T-helper 2 cell (primary cell): ENCODE measurements at regions not wholly inside any gene's neighbourhood (a gene's known extent, or its start where the extent isn't known, plus 50 kb on each side); places are given as distances from the start of the nearest gene placed in this dataset.
A peak's percentile ranks its signal among the peaks of the same experiment; 100 is the strongest.

Experiments
- DNase-seq, 5 experiments: peaks; one replicate each; pipeline versions ENCODE4 v3.0.0 to v3.0.0-alpha.2; 2012 to 2022

- no peak for DNase-seq
These were observed 113.0 kb upstream of the FGF3 start for GRCh38 chr11:69931994-69932910.

- no peak for DNase-seq
These were observed 115.8 kb upstream of the FGF3 start for GRCh38 chr11:69934861-69935494.

GRCh38 chr11:69935941-69936505 lies 116.8 kb upstream of the FGF3 start:
- no peak for DNase-seq

GRCh38 chr11:69936771-69937170 lies 117.6 kb upstream of the FGF3 start:
- no peak for DNase-seq

- DNase-seq, result no peak
These were observed 119.0 kb upstream of the FGF3 start for GRCh38 chr11:69938206-69938605.

- DNase-seq, result no peak
These were observed 120.5 kb upstream of the FGF3 start for GRCh38 chr11:69939551-69940245.

- DNase-seq, result no peak
These were observed 121.0 kb upstream of the FGF3 start for GRCh38 chr11:69940246-69940610.

- DNase-seq, result no peak
These were observed 122.5 kb upstream of the FGF3 start for GRCh38 chr11:69941546-69942332.

GRCh38 chr11:69942333-69942820 lies 123.2 kb upstream of the FGF3 start:
- DNase-seq, result no peak

GRCh38 chr11:69943066-69943465 lies 123.8 kb upstream of the FGF3 start:
- DNase-seq, result no peak

- no peak for DNase-seq
These were observed 124.3 kb upstream of the FGF3 start for GRCh38 chr11:69943506-69943905.

- no peak for DNase-seq
These were observed 125.1 kb upstream of the FGF3 start for GRCh38 chr11:69944146-69944795.

- DNase-seq, result no peak
These were observed 125.9 kb upstream of the FGF3 start for GRCh38 chr11:69945157-69945556.

GRCh38 chr11:69947059-69947792 lies 128.0 kb upstream of the FGF3 start:
- DNase-seq, result peak in 1 of 5 experiments; percentile 13

- no peak for DNase-seq
These were observed 128.6 kb upstream of the FGF3 start for GRCh38 chr11:69947793-69948255.

GRCh38 chr11:69948256-69949141 lies 129.3 kb upstream of the FGF3 start:
- DNase-seq, result no peak

- DNase-seq, result no peak
These were observed 128.8 kb upstream of the ANO1 start for GRCh38 chr11:69949327-69949726.

GRCh38 chr11:69950120-69950519 lies 128.0 kb upstream of the ANO1 start:
- DNase-seq, result peak in 1 of 5 experiments; percentile 15

GRCh38 chr11:69950621-69951020 lies 127.5 kb upstream of the ANO1 start:
- no peak for DNase-seq

- DNase-seq, result no peak
These were observed 126.3 kb upstream of the ANO1 start for GRCh38 chr11:69951821-69952220.
